CD4-positive, alpha-beta T cell treated with Interleukin-4 for 4 hours (primary cell): ENCODE measurements at regions not wholly inside any gene's neighbourhood (a gene's known extent, or its start where the extent isn't known, plus 50 kb on each side); places are given as distances from the start of the nearest gene placed in this dataset.

Source experiments
- DNase-seq: peaks from one replicate; pipeline ENCODE4 v3.0.0-alpha.2; 2020

DNA sequence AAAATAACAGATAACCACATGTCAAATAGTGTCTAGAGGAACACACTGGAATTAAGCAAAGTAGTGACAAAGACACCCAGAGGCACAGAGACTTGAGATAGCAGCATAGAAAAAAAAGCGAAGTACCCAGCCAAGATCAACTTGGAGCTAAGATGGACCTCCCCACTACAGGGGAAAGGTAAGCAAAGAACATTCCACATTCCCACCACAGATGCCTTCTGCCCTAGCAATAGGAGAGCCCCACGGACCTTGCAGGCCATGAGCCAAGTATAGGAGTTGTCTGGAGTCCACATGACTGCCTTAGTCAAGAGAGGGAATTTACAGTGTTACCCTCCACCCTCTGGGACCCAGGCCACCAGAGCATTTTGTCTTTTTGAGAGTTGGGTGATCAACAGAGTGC lies 110.7 kb upstream of the SPRY2 start:
- DNase-seq, result no peak

DNA sequence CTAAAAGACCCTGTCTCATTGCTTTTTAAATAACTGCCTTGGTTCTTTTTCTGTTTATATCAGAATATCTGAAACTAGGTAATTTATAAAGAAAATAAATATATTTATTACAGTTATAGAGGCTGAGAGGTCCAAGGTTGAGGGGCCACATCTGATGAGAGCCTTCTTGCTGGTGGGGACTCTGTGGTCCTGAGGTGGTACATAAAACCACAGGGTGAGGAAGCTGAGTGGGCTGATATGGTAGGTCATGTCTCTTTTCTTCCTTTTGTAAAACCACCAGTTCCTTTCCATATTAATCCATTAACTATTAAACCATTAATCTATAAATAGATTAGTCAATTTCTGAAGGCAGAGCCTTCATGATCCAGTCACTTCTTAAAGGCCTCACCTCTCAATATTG lies 109.5 kb upstream of the SPRY2 start:
- no peak for DNase-seq

DNA sequence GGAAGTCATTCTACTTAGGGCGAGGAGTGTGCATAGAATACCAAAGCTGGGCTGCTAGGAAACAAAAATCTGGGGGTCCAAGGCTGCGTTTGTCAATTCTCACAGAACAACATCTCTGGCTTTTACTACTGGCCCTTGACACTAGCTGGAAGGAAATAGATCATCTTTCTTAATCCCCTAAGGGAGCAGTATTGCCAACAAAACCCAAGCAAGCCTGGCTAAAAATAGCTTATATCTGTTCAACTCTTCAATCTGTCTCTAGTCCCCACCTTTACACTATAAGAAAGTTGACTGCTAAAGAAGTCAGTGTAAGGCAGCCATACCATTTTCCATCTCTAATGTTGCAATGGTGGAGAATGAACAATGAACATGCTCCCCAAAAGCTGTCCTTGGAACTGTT lies 107.8 kb upstream of the SPRY2 start:
- no peak for DNase-seq

DNA sequence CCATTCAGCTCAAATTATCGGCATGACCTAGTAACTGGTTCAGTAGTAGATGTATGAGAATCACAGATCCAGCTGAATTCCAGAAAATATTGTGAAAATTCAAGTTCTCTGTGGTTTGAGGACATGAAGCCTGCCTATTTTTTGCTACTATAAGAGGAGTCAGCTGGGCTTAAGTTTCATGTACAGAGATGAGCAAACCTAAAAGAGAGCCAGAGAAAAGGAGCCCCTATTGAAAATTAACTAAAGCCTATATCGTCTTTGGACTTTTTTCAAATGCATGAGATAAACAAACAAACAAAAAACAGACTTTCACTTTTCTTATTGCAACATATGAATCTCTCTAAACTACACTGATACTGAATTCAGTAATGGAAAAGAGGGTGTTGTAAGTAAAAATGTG lies 106.8 kb upstream of the SPRY2 start:
- DNase-seq, result no peak

DNA sequence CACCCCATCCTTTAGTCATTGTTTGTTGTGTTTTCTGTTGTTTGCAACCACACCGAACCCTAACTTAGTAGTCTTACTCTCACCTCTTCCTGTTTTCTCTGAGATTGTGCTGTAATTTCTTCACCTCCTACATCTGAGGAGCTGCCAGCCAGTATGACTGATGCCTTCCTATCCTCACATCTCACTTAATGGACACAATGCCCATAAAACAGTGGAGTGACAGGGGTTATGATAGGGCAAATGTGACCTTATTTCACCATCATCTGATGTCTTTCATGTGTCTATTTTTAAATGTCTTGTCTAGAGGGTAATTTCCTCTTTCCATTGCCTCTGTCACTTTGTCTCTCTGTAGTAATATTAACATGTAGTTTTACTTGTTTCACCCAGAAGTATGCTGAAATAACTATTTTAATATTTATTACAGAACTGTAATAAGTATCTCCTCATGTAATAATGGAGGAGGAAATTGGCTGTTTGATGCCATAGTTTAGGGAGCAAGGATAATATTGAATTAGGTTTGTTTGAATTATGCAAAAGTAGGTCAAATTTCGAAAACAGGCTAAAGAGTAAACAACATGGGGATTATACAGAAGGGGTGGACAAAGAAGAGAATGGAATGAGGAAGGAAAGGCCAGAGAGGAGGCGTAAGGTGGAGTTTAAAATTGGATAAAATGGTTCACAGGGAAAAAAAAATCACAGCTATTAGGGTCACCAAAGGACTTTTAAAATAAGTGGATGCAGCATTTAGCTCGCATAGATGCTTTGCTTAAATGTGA lies 103.5 kb upstream of the SPRY2 start:
- no peak for DNase-seq

DNA sequence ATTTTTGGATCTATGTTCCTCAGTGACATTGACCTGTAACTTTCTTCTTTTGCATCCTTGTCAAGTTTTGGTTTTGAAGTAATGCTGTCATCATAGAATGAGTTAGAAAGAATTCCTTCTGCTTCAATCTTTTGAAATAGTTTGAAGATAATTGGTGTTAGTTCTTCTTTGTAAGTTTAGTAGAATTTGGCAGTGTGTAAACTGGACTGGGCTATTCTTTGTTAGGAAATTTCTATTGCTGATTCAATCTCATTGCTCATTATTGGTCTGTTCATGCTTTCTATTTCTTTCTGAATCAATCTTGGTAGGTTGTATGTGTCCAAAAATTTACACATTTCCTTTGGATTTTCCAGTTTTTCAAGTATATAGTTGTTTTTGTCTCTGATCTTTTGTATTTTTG lies 101.7 kb upstream of the SPRY2 start:
- no peak for DNase-seq

DNA sequence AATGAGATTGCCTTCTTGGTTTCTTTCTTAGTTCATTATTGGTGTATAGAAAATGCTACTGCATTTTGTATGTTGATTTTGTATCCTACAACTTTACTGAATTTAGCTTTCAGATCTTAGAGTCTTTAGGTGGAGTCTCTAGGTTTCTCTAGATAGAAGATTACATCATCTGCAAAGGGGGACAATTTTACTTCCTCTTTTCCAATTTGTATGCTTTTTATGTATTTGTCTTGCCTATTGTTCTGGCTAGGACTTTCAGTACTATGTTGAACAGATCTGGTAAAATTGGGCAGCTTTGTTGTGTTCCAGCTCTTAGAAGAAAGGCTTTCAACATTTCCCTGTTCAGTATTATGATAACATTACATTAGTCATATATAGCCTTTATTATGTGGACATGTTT lies 101.0 kb upstream of the SPRY2 start:
- no peak for DNase-seq

DNA sequence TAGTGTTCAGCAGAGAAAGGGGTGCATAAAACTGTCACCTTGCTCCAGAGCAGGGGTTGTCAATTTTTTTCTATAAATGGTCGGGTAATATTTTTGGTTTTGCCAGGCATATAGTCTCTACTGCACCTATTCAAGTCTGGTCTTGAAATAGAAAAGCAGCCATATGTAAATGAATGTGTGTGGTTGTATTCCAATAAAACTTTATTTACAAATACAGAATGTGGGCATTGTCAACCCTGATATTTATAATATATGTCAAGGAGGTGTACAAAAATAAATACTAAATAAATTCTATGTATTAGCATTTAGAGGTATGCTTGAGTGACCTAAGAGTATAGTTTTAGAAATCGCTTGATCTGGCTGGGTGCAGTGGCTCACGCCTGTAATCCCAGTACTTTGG lies 97.6 kb upstream of the SPRY2 start:
- DNase-seq, result no peak

DNA sequence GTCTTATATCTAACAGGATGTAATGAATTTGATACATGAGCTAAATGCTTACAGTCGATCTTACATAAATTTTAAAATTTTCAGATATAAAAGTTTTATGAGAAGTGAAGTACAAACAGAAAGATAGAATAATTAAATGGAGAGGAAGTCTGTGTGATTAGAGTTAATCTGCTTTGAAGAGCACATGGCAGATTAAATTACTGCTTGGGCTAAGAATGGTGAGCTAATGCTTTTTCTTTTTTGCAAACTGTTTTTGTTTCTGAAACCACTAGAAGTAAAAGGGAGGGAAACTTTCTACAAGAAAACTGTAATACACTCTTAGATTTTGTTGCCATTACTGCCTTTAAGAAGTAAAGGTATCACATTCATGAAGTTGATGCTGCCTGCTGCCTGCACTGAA lies 96.3 kb upstream of the SPRY2 start:
- DNase-seq, result no peak

DNA sequence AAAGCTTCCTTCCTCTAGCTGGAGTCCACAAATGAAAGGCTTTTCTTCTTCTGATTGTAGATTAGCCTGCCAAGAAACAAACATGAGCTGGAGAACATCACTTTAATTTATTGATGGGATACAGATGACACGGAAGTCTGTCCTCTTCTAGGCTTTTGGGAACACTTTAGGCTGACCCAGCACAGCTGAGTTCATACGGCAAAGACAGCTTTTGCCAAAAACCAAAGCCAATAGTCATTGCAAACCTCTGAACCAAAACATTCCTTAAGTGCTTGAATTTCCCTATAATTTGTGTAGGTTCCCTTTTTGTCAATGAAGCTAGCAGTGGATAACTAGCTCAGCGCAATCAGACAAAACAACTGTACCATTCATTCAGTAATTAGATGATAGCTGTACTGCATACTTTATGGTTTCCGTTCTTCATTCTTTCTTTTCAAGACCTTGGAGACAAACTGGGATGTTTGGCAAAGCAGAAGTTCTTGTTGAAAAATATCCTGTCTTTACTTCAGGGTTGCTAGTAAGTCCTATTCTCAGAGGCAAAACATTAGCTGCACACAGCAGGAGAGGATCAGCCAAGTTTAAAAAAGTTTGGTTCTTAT lies 95.7 kb upstream of the SPRY2 start:
- DNase-seq, result no peak

DNA sequence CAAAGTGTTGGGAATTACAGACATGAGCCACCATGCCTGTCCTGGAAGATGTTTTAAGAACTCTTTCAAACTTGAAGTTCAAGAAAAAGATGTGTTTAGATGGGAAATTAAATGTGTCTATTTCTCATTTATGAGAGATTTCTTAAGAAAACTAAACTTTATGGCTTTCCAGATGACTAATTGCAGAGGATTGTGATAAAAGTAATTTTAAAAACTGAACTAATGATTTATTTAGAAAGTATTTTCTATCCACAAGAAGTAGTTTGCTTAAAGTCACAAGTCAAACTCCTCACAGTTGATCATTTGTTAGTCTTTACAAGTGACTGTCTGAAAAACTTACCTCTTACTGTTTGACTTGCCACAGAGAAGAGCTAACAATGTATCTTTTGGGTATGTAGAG lies 89.6 kb upstream of the SPRY2 start:
- no peak for DNase-seq

DNA sequence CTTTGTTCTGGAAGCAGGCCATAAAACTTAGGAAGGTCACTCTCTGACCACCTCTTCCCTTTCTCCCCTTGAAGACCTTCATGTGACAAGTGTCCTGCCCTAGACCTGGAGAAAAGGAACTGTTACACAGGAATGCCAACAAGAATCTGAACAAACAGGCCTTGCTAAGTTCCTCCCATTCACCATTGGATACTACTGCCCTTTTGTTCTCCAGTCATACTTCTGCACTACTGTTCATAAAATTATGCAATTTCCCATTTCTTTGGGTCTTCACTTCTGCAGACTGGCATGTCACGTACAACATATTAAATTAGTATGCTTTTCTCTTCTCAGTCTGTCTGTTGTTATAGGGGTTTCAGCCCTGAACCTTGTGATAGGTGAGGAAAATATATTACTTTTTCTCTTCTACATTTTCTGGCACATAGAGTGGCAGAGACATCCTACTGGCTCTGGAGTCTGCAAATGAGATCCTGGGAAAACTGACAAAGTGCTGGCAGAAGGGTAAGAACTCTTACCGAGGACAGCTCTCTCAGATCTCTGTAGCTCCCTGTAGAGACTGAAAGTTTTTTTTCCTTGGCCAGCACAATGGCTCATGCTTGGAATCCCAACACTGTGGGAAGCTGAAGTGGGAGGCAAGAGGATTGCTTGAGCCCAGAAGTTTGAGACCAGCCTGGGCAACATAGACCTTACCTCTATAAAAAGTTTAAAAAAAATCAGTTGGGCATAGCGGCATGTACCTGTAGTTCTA lies 87.6 kb upstream of the SPRY2 start:
- no peak for DNase-seq

DNA sequence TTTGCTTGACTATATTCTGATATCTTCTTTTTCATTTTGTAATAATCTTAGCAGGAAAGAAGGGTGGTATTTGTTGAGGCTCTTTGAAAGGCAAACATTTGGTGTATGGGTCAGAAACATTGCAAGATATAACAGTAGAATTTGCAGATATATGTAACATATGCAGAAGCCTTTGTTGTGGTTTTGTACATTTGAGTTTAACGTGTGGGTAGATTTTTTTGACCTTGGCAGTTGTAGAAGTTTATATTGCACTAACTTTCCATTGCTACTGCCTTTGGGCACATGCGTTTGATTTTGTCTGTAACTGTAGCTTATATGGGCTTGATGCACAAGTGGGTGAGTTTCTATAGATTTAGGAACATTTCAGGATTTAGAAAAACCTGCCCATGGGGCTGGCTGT lies 78.5 kb upstream of the SPRY2 start:
- DNase-seq, result no peak

DNA sequence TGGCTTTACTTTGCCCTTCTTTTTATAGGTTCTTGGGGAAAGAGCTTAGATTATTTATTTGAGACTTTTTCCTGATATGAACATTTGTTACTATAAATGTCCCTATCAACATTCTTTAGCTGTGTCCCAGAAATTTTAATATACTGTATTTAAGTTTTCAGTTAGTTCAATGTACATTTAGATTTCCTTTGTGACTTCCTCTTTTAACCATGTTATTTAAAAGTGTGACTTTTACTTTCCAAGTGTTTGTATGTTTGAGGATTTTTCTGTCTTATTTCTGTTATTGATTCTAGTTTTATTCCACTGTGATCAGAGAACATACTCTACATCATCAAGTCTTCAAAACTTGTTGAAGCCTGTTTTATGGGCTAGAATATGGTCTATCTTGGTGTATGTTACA lies 72.7 kb upstream of the SPRY2 start:
- DNase-seq, result no peak

DNA sequence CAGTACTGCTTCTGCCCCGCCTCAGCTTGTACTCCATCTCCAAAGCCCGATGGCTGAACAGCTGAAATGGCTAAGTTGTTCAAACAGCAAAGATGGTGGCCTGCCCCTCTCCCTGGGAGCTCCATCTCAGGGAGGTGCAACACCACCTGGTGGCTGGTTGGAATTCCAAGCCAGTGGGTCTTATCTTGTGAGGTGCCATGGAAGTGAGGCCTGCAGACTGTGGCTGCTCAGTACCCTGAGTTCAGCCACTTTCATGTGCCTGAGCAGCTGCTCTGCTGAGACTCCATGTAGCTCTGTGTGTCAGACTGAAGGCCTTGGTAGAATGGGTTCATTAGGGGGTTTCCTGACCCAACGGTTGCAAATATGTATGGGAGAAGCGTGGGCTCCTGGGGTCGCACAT lies 67.3 kb upstream of the SPRY2 start:
- no peak for DNase-seq

DNA sequence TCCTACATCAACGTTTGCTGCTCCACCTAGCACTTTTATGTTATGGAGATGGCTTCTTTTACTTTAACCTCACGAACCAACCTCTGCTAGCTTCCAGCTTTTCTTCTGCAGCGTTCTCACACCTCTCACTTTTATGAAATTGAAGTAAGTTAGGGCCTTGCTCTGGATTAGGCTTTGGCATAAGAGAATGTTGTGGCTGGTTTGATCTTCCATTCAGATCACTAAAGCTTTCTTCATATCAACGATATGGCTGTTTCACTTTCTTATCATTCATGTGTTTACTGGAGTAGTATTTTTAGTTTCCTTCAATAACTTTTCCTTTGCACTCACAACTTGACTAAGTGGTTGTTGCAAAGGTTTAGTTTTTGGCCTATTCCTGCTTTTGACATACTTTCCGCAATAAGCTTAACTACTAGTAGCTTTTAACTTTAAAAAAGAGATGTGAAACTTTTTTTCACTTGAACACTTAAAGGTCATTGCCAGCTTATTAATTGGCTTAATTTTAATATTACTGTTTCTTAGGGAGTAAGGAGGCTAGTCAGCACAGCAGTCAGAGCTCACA lies 60.0 kb upstream of the SPRY2 start:
- no peak for DNase-seq

DNA sequence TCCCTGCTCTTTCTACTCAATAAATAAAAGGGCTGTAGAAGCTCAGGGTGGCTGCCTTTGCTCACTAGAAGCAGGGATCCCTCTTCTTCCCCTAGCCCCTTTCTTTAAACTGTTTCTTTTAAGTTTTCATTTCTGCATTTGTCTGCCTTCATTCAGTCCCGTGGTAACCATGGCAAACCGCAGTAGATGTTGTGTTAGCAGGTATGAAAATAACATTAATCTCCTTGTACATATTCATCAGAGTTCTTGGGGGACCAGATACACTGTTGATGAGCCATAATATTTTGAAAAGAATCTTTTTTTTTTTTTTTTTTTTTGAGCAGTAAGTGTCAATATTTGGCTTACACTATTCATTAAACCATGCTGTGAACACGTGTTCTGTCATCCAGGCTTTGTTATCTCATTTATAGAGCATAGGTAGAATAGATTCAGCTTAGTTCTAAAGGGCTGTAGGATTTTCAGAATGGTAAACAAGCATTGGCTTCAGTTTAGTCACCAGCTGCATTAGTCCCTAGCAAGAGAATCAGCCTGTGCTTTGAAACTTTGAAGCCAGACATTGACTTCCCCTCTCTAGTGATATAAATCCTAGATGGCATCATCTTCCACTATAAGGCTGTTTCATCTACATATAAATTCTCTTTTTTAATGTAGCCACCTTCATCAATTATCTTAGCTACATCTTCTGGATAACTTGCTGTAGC lies 59.4 kb upstream of the SPRY2 start:
- no peak for DNase-seq

DNA sequence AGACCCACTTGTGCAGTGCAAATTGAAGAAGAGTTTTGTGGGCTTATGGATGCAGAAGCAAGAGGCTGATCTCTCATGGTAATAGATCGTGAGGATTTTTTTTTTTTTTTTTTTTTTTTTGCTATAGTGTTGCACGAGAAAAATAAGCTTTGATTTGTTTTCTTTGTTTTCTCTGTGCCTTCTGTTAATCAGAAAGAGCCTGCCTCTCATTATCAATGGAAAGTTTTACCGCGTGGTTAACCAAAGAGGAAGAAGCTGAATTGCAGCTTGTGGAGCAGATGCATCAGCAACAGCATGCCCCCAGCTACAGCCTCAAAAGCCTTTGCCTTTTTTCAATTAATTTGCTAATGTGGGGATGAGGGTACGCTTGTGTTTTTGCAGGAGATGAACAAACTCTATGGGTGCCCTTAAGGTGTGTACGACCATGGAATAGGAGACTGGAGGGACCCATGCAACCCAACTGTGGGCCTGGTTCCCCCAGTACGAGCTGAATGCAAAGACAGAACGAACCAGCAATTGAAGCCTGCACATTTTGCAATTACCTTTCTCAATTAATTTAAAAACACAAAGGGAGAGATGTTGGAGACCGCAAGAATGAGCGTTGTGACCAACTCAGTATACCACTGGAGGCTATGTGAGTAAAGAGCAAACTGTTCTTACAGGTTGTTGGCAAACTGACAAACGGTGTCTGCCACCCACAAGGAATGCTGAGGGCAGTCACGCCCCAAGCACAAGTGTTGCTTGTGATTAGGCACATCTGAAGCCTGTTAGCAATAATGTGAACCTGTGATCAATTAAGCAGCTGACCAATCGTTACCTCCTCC lies 58.6 kb upstream of the SPRY2 start:
- DNase-seq, result no peak
